A673 (cell line): ENCODE measurements at regions not wholly inside any gene's neighbourhood (a gene's known extent, or its start where the extent isn't known, plus 50 kb on each side); places are given as distances from the start of the nearest gene placed in this dataset.

Experiments used
- CTCF ChIP-seq: fragments of 300-800, 200-600 bp; sonication (generic); conservative IDR thresholded peaks from 2 replicates; pipeline ENCODE4 v1.5.1; 2017; ENCODE audit warnings: low read depth, mild to moderate bottlenecking, antibody characterized with exemption, low read length, moderate library complexity, mixed read lengths
- EZH2 ChIP-seq: fragments of 200-600 bp; sonication (generic); IDR thresholded peaks from 2 replicates; pipeline ENCODE4 v1.6.1; 2017; ENCODE audit warnings: borderline replicate concordance, low read depth, mild to moderate bottlenecking, mixed read lengths, antibody characterized with exemption, low read length; ENCODE audit not compliant: poor library complexity, severe bottlenecking

GRCh38 chr7:86002858-86003257, 640.9 kb upstream of the GRM3 start:
- no peak for TF ChIP-seq CTCF
- TF ChIP-seq EZH2 = no peak
